ENCODE measurements at regions not wholly inside any gene's neighbourhood (a gene's known extent, or its start where the extent isn't known, plus 50 kb on each side); places are given as distances from the start of the nearest gene placed in this dataset.
A peak's percentile ranks its signal among the peaks of the same experiment; 100 is the strongest.

DNA sequence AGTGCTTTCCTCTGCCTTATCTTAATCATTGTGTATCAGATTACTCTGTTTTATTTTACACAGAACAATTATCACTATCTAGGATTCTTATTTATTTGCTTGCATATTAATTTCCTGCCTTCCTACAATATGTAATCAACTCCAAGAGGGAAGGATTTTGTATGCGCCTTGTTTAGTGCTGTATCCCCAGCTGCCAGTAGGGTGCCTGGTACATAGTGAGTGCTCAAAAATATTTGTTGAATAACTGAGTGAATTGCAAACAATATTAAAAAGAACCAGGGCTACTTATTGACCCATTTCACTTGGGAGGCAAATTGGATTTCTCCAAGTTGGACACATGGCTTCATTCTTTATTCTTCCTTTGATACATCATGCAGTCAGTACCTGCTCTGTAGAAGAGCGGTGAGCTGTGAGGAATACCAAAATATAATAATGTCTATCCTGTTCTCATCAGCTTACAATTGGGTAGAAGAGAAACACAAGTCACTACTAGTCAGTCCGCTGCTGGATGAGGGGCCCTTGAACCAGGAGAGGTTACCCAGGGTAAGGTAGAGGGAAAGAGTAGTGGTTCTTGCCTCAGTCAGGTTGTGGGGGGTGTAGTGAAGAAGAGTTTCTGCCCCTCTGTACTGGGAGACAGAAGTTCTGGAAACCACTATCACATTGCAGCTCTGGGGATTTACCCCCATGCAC lies 233.9 kb upstream of the ZBTB20 start:
- no peak for DNase-seq
- Histone ChIP-seq H3K36me3 (replicated peaks; ENCODE audit: control insufficient read depth, insufficient read depth, low read length) (no peaks in the 10 kb centered on the region), H3K4me3 (ENCODE audit: insufficient read depth, low read depth, low read length) (no peak overlapping the region), H3K27me3 (ENCODE audit: control insufficient read depth, insufficient read depth, low read length) (no peaks in the 10 kb centered on the region)

- Histone ChIP-seq H3K4me3 (ENCODE audit: insufficient read depth, low read depth, low read length) (no peak overlapping the region), H3K36me3 (replicated peaks; ENCODE audit: control insufficient read depth, insufficient read depth, low read length) (no peaks in the 10 kb centered on the region), H3K27me3 (ENCODE audit: control insufficient read depth, insufficient read depth, low read length) (no peaks in the 10 kb centered on the region)
- no peak for DNase-seq
These were observed 234.5 kb upstream of the ZBTB20 start for GRCh38 chr3:115381573-115381912.

DNA sequence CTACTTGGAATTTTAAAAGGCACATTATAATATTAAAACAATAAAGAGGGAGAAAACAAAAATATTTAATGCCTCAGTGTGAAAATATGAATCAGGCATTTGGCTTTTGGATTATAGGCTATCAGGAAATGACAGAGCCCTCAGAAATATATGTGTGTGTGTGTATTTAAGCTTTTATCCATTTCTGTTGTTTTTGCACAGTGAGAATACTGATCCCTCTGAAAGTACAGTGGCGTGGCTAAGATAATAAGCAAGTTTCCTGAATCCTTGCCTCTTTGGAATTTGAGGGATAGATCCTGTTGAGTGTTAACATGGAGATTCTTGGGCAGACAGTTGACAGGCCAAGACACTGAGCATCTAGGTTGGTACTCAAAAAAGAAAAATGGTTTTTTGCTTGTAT lies 234.8 kb upstream of the ZBTB20 start:
- Histone ChIP-seq H3K27me3 (ENCODE audit: control insufficient read depth, insufficient read depth, low read length) (no peaks in the 10 kb centered on the region), H3K36me3 (replicated peaks; ENCODE audit: control insufficient read depth, insufficient read depth, low read length) (no peaks in the 10 kb centered on the region), H3K4me3 (ENCODE audit: insufficient read depth, low read depth, low read length) (no peak overlapping the region)
- no peak for DNase-seq

GRCh38 chr3:115384381-115384780 lies 237.3 kb upstream of the ZBTB20 start:
- Histone ChIP-seq H3K4me3 (ENCODE audit: insufficient read depth, low read depth, low read length) (no peak overlapping the region), H3K36me3 (replicated peaks; ENCODE audit: control insufficient read depth, insufficient read depth, low read length) (no peaks in the 10 kb centered on the region), H3K27me3 (ENCODE audit: control insufficient read depth, insufficient read depth, low read length) (no peaks in the 10 kb centered on the region)
- no peak for DNase-seq

GRCh38 chr3:115385774-115386730 lies 237.3 kb upstream of the GAP43 start:
- DNase-seq: no peak
- Histone ChIP-seq H3K4me3 (ENCODE audit: insufficient read depth, low read depth, low read length) (no peak overlapping the region), H3K36me3 (replicated peaks; ENCODE audit: control insufficient read depth, insufficient read depth, low read length) (no peaks in the 10 kb centered on the region), H3K27me3 (ENCODE audit: control insufficient read depth, insufficient read depth, low read length) (no peaks in the 10 kb centered on the region)

DNA sequence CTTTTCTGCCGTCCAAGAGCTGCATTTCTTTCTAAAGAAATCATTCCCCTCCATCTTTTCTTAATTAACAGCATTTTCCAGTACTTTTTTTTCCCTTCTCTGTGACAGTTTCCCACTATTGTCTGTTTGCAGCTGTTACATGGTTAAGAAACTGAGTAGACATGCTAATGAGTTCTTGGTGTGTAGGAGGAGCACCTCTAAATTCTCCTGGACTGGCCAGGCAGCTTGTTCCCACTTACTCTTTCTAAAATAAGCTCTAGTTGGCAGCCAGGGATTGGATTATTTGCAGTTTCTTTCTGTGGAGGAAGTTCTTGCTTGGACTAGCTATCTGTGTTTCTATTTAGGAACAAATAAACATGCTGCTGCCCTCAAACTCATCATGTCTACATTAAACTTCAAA lies 235.1 kb upstream of the GAP43 start:
- Histone ChIP-seq H3K36me3 (replicated peaks; ENCODE audit: control insufficient read depth, insufficient read depth, low read length) (no peaks in the 10 kb centered on the region), H3K27me3 (ENCODE audit: control insufficient read depth, insufficient read depth, low read length) (no peaks in the 10 kb centered on the region), H3K4me3 (ENCODE audit: insufficient read depth, low read depth, low read length) (no peak overlapping the region)
- DNase-seq: no peak

DNA sequence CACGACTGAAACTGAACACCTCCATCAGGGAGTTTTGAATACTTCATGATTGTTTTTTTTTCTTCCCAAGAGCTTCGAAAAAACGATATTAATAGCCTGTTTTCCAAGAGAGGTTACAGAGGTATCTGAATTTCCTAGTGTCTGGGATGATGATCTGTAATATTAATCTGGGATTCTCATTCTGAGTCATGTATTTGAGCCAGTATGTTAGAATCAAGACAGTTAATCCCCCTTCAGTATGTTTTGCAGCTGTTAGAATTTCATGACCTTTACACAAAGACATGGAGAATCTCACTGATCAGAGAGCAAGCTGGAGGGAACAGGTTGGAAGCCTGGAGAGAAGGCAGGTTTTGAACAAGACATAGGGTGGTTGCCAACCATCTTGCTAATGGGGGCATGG lies 234.5 kb upstream of the GAP43 start:
- Histone ChIP-seq H3K36me3 (replicated peaks; ENCODE audit: control insufficient read depth, insufficient read depth, low read length) (no peaks in the 10 kb centered on the region), H3K4me3 (ENCODE audit: insufficient read depth, low read depth, low read length) (no peak overlapping the region), H3K27me3 (ENCODE audit: control insufficient read depth, insufficient read depth, low read length) (no peaks in the 10 kb centered on the region)
- DNase-seq: no peak

- Histone ChIP-seq H3K27me3 (ENCODE audit: control insufficient read depth, insufficient read depth, low read length) (no peaks in the 10 kb centered on the region), H3K36me3 (replicated peaks; ENCODE audit: control insufficient read depth, insufficient read depth, low read length) (no peaks in the 10 kb centered on the region), H3K4me3 (ENCODE audit: insufficient read depth, low read depth, low read length) (no peak overlapping the region)
- no peak for DNase-seq
These were observed 226.5 kb upstream of the GAP43 start for GRCh38 chr3:115396801-115397200.

DNA sequence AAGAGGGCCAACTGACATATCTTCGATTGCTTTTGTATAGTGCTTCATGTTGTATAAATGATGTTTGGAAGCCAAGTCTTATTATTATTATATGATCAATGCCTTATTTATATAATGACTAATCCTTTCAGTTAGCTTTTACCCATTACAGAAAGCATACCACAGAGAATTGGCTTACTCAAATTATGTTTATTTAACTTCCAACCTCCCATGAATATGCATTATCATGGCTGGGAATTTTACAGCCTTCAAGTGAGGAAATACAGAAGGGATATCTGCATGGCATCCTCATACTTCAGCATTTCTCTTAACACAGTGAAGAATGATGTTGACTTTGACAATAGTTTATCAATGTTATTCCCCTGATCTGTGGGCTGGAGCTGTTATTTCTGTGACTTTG lies 225.9 kb upstream of the GAP43 start:
- DNase-seq: no peak
- Histone ChIP-seq H3K36me3 (replicated peaks; ENCODE audit: control insufficient read depth, insufficient read depth, low read length) (no peaks in the 10 kb centered on the region), H3K27me3 (ENCODE audit: control insufficient read depth, insufficient read depth, low read length) (no peaks in the 10 kb centered on the region), H3K4me3 (ENCODE audit: insufficient read depth, low read depth, low read length) (no peak overlapping the region)

- H3K4me3 ChIP-seq (ENCODE audit: insufficient read depth, low read depth, low read length): no peak overlapping the region
- DNase-seq: no peak
- no peaks in the 10 kb centered on the region for H3K36me3 ChIP-seq (replicated peaks; ENCODE audit: control insufficient read depth, insufficient read depth, low read length)
- H3K27me3 ChIP-seq (ENCODE audit: control insufficient read depth, insufficient read depth, low read length): no peaks in the 10 kb centered on the region
These were observed 224.8 kb upstream of the GAP43 start for GRCh38 chr3:115398506-115398905.

DNA sequence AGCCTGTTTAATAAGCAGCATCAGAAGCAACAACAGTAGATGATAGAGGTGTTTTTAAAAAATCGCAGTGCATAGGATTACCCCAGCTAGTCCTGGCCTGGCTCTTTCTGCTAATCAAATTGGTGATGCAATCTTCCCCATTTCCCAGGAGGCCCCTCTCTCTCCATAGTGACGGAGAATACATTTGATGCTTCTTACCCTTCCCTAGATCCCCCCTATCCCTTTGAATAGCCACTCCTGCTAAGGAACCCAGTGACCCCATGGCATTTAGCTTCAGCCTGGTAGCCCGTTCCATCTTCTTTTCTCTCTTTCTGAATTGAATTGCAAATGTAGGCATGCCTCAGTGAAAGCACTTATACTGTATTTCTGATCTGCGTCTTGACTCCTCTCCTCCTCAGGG lies 223.6 kb upstream of the GAP43 start:
- DNase-seq: peak; percentile 6
- Histone ChIP-seq H3K27me3 (ENCODE audit: control insufficient read depth, insufficient read depth, low read length) (no peaks in the 10 kb centered on the region), H3K36me3 (replicated peaks; ENCODE audit: control insufficient read depth, insufficient read depth, low read length) (no peaks in the 10 kb centered on the region), H3K4me3 (ENCODE audit: insufficient read depth, low read depth, low read length) (no peak overlapping the region)

- no peak for DNase-seq
- no peak overlapping the region for H3K4me3 ChIP-seq (ENCODE audit: insufficient read depth, low read depth, low read length)
- H3K36me3 ChIP-seq (replicated peaks; ENCODE audit: control insufficient read depth, insufficient read depth, low read length): no peaks in the 10 kb centered on the region
- no peaks in the 10 kb centered on the region for H3K27me3 ChIP-seq (ENCODE audit: control insufficient read depth, insufficient read depth, low read length)
These were observed 222.0 kb upstream of the GAP43 start for GRCh38 chr3:115401298-115401697.

DNA sequence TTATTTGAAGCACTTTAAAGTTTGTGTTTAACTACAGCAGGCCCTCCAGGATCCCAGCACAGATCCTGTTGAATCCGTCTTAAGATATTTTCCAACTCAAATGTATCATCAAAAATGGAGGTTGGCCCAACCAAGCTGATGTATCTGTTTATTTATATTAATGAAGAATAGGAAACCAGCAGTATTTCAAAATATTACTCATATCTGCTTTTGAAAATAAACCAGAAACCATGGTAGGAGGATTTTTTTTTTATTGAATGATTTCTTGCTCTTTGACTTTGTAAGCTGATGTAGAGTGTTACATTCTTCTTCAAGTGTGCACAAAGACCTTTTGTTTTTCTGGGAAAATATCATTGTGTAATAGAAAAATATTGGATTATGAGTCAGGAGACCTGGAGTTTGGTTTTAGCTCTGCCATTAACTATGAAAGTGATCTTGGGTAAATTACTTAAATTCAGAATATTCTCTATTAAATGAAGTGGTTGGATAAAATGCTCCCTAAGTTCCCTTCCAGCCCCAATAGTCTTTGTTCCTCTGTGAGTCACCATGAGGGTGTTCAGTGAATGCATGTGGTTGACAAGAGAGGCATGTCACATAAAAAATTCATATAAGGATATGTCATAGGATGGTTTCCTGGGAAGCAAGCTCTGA lies 221.3 kb upstream of the GAP43 start:
- no peaks in the 10 kb centered on the region for H3K27me3 ChIP-seq (ENCODE audit: control insufficient read depth, insufficient read depth, low read length)
- DNase-seq: no peak
- no peak overlapping the region for H3K4me3 ChIP-seq (ENCODE audit: insufficient read depth, low read depth, low read length)
- H3K36me3 ChIP-seq (replicated peaks; ENCODE audit: control insufficient read depth, insufficient read depth, low read length): no peaks in the 10 kb centered on the region

DNA sequence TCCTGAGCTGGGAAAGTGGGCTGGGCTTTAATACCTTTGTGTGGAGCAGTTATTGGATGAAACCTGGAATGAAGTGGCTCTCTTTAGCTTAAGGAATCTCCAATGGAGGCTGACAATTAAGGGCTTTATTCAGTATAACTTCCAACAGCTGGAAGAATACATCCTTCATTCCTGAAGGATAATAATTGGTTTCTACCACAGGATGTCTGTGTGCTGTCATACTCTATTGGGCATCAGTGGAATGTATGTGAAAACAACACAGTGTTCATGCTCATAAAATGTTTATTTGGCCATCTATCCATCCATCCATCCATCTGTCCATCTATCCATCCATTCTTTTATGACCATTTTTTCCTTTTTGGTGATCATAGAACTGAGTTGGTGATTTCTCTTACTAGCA lies 220.7 kb upstream of the GAP43 start:
- Histone ChIP-seq H3K36me3 (replicated peaks; ENCODE audit: control insufficient read depth, insufficient read depth, low read length) (no peaks in the 10 kb centered on the region), H3K4me3 (ENCODE audit: insufficient read depth, low read depth, low read length) (no peak overlapping the region)
- DNase-seq: no peak

DNA sequence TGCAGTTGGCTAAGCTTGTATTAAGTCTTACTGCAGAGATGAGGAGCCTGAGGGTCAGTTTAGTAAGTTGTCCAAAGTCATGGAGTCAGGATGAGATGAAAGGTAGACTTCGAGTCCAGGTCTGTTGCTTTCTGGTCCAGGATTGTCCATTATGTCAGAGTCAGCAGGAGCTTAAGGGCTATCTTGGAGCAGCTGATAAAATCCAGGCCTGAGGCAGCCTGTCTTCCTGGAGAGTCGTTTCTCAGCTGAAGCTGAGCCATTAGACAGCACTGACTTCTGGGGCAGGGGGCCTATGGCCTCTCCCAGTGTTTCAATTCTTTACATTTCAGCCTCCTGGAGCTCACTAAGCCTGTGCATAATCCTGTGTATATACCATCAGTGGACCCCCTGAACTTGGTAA lies 219.5 kb upstream of the GAP43 start:
- DNase-seq: no peak
- no peak overlapping the region for H3K4me3 ChIP-seq (ENCODE audit: insufficient read depth, low read depth, low read length)
- no peaks in the 10 kb centered on the region for H3K27me3 ChIP-seq (ENCODE audit: control insufficient read depth, insufficient read depth, low read length)
- H3K36me3 ChIP-seq (replicated peaks; ENCODE audit: control insufficient read depth, insufficient read depth, low read length): no peaks in the 10 kb centered on the region

More for the DNA sequence above, 220.7 kb upstream of the GAP43 start:
- H3K27me3 ChIP-seq (ENCODE audit: control insufficient read depth, insufficient read depth, low read length): no peaks in the 10 kb centered on the region
